NCI-H2227 (cell line): ENCODE measurements at regions not wholly inside any gene's neighbourhood (a gene's known extent, or its start where the extent isn't known, plus 50 kb on each side); places are given as distances from the start of the nearest gene placed in this dataset.
A peak's percentile ranks its signal among the peaks of the same experiment; 100 is the strongest.

Source experiments
- DNase-seq: peaks from one replicate; lab custom pipeline; 2025; ENCODE audit not compliant: unreplicated experiment; lab: John Stamatoyannopoulos, UW

DNA sequence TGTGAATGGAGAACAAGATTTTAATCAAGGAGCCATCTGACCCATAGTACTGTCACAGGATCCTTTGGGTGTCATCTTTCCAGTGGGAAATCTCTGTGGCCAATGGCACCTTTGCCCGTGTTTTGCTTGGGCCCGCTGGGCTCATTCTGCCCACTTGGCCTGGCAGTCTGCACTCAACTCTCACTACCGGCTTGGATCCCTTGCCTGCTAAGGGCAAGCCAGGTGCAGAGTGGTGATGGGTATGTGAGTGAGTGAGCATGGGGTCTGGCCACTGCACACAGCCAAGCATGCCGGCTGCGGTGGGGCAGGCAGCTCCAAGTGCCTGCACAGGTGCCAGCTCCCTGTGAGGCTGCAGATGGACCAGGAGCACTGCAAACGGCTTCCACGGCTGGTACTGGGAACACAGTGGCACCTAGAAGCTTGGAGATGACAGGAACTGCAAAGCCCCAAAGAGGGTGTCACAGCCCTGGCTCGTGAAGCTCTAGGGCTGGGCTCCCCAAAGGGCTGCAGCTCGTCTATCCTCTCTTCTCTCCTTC lies 454.5 kb downstream of the TMA16 start:
- no peak for DNase-seq

DNA sequence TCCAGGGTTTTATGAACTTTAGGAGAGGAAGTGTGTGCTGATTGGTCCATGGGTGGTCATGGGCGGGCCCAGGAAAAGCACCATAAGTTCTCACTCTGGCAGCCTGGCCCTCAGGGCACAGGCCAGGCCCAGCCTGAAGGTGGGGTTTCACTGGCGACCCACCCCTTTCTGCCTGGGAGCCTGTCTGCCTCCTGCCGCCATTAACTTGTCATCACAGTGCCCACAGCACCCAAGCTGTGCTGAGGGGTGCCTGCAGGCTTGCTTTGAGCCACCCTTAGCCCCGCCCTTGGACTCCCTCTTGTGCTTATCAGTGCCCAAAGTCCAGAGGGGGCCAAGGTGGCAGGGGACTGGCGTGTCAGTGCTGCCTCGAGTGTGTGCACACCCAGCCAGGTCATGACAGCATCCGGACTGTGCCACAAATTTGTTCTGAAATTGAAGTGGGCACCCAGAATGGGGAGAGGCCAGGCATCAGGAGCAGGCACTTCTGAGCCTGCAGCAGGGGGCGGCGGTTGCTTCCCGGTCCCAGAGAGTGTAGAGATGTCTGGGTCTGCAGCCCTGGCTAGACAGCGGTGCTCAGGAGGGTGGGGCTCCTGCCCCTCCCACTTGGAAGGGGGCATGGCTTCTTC lies 455.6 kb downstream of the TMA16 start:
- no peak for DNase-seq

DNA sequence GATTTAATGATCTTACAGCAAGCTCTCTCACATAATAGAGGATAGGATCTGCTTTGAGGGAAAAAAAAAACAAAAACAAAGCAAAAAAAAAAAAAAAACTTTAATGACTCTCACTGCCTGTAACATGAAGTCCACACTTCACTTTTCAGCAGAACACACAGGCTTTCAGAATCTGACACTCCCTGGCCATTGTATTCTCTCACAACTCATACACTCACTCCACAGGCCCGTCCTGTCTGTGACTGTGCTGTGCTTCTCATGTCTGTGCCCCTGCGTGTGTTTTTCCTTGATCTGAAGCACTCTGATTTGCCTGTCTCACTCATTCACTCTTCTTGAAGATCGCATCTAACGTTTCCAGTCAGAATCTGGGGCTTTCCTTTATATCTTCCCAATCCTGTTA lies 460.8 kb downstream of the TMA16 start:
- DNase-seq, result no peak

DNA sequence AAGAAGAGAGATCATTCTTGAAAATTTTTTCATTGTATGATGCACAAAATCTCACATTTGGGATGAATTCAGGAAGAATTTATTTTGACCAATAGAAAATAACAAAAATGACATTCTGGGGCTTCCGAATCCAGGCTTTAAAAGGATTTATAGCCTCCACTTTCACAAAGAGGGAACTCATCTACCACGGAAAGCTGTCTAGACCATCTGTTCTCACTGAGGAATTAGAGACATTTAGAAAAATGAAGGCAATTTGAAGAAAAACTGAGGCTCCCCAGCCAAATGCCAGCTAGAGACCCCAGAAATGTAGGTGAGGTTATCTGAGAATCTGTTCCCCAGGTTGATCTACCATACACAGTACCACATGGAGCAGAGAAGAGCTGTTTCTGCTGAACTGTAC lies 464.3 kb downstream of the TMA16 start:
- DNase-seq, result no peak

DNA sequence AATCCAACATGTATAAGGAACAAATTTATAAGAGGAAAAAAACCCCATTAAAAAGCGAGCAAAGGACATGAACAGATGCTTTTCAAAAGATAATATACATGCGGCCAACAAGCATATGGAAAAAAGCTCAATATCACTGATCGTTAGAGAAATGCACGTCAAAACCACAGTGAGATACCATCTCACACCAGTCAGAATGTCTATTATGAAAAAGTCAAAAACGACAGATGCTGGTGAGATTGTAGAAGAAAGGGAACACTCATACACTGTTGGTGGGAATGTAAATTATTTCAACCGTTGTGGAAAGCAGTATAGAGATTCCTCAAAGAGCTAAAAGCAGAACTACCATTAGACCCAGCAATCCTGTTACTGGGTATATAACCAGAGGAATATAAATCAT lies 465.4 kb downstream of the TMA16 start:
- DNase-seq, result no peak

DNA sequence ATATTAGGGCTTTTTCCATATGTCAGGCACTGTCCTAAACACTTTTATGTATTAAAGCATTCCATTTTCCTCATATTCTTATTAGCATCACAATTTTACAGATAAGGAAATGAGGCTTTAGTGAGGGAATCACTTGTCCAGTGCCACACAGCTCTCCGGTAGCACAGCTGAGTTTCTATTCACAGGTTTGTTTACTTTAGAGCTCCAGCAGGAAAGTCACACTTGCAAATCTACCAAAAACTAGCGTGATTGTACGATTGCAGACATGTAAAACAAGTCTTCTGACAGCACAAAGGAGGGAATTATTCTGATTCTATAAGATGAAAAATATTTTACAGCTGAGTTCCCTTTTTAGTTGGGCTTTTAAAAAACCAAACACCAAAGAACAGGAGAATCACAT lies 472.1 kb downstream of the TMA16 start:
- DNase-seq, result no peak

DNA sequence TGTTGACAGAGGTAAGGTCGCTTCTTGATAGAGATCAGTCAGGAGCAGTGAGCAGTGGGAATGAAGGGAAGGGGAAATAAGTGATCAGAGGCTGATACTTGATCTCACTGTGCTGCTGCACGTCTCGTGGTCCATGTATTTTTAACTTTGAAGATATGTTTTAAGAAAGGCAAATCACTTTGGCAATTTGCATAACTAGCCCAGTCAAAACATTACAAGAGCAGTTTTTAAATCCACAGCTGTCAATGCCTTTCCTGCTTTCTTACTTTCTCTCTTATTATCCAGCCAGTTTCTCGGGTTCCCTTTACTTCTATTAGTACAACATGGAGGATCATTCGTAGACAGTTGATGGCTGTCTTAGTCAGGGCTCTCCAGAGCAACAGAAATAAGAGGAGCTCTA lies 472.8 kb downstream of the TMA16 start:
- DNase-seq, result no peak

DNA sequence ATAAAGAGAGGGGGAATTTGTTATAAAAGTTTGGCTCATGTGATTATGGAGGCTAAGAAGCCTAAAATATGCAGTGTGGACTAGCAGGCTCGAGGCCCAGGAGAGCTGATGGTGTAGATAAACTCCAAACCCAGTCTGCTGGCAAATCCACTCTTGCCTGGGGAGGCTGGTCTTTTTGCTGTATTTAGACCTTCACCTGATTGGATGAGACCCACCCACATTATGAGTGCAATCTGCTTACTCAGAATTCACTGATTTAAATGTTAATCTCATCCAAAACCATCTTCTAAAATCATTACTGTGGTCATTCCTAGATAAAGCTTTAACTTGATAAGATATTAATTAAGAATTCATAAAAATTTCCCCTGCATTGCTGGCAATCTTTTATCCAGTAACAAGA lies 473.2 kb downstream of the TMA16 start:
- no peak for DNase-seq

DNA sequence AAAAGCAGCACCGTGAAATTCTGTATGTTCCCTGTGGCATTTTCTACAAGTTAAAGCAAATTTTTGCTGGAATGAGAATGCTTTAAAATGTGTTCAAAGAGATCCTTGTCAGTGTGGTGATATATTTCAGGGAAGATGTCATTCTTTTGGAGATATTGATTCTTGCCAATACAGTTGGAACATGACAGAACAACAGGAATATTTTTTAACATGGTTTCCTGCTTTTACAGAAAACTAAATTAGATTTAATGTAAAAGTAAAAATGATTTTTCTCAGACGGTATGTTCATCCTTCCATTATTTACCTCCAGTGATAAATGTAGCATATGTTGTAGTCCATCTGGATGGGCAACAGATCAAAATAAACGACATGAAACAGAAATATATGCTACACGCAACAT lies 474.8 kb downstream of the TMA16 start:
- no peak for DNase-seq

DNA sequence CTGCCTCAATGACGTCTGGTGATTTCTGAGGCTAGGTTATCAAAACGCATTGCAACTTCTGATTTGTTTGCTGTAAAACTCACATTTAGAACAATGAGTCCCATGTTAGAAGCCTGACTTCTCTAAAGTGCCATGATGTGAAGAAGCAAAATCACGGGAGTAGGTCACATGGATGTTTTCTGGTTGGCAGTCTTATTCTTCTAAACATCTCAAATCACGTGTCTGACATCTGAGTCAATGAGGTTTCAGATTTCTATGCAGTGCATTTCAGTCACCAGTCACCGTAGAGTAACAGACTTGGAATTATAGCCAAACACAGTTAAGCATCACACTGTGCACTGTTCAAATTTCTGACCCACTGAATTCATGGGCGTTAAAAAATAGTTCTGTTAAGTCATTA lies 482.1 kb downstream of the TMA16 start:
- no peak for DNase-seq

DNA sequence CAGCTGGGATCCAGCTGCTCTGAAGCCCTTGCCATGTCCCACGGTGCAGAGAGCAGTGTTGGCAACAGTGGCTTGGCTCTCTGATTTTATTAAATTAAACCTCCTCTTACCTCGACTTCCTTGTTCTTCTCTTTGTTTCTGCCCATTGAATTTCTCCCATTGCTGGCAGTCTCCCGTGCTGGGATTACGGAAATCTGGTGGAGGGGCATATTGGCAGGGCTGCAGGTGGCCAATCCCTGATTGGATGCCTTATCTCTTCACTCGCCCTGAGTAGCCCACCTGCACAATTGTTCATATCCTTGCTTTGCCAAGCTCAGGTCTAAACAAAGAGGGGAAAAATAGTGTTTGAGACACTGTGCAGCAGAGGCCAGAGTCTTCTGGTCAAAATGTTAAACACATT lies 493.9 kb downstream of the TMA16 start:
- no peak for DNase-seq

DNA sequence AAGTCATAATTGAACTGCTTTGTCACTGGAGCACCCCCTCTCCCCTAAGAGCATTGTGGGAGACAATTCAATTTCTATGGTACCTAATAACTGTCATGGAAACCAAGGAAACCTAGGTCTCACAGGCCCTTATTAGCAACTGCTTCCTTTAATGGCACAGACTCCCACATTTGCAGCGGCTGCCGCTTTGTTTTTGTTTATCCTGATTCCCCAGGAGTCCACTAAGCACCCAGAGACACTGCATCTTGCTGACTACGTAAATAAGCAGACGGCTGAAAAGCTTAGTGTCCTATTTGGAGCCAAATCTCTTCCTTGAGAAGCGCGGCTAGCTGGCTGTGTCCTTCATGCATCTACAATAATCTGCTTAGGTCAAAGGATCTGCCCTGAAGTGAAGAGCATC lies 494.4 kb downstream of the TMA16 start:
- peak; percentile 8 for DNase-seq

DNA sequence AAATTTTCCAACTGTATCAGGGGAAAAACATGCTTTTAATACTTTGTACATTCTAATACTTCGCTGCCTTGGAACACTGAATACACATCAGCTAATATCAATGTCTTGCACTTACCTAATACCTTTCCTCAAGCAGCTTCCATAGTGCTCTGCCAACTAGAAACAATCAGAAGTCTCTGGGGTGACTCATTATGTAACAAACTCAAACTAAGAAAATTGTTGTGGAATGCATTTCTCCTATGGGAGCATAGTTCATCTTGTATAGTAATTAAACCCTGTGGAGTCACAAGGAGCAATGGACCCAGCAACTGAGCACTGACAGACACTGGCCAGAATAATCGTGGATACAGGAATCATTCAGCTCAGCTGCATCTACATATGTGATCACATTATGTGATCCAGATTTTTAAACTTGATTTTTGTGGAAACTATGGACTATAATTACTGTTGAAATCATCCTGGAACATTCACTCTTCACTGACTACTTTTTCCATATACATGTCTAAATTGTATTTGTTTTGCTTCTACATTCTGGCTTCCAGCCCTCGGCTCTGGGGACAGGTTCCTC lies 496.9 kb downstream of the TMA16 start:
- no peak for DNase-seq

DNA sequence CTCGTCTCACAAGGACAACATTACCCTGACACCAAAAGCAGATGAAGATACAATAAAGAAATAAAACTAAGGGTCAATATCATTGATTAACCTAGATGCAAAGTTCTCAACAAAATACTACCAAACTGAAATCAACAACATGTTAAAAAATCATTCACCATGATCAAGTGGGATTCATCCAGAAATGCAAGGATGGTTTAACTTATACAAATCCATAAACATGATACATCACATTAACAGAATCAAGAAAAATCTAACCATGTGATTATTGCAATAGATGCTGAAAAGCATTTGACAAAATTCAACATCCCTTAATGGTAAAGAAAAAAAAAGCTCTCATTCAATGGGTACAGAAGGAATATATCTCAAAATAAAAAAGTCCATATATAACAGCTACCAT lies 514.9 kb downstream of the TMA16 start:
- no peak for DNase-seq

DNA sequence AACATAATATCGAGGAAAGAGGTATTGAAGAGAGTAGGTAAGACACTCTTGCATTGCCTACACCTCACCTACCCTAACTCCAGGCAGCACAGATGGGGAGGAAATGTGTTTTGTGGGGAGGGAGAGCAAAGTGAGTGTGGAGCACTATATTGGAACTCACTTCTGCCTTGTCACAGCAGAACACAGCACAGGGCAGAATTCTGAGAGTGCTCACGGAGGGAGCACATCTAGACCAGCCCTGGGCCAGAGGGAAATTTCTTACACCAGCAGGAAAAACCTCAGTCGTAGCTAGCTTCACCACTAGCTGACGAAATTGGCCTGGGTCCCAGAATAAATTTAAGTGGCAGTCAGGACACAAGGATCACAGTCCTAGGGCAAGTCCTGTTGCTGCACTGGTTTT lies 517.3 kb downstream of the TMA16 start:
- no peak for DNase-seq

DNA sequence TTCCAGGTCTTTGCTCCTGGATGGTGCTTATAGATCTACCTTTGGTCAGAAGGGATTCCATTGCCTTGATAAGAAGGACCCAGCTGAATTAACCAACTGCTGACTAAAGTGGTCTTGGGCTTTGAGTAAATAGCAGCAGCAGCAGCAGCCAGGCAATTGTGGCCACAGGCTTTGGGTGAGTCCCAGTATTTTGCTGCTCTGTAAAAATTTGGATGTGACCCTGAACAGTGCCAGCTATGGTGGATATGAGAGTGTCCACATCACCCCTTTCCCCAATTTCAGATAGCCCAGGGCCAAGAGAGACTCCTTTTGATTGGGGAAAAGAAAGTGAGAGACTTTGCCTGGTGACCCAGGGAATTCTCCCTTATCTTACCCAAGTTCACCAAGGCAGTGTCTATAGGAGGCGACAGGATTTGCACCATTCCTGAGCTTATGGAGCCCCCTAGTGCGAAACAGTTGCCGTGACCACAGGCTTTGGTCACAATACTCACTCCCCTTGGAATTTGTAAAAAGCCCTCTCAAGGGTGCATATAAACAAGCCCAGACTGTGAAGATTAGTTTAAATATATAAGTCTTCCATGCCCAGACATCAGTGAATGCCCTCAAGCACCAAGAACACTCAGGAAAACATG lies 518.0 kb downstream of the TMA16 start:
- DNase-seq, result no peak

DNA sequence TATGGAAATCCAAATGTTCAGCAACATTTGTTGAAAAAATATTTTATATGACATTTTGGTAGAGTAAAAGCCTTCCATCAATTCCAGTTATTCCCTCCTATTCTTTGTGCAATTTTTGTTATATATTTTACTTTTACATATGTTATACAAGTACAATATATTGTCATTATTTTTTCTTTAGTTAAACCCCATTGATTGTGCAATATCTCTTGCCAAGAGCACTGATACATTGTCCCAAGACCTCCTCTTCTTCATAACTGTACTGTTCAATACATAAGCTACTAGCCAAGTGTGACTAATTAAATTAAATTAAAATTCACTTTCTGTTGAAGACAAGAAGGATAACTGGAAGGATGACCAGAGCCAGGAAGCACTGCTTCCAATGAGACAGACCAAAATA lies 527.5 kb downstream of the TMA16 start:
- no peak for DNase-seq

DNA sequence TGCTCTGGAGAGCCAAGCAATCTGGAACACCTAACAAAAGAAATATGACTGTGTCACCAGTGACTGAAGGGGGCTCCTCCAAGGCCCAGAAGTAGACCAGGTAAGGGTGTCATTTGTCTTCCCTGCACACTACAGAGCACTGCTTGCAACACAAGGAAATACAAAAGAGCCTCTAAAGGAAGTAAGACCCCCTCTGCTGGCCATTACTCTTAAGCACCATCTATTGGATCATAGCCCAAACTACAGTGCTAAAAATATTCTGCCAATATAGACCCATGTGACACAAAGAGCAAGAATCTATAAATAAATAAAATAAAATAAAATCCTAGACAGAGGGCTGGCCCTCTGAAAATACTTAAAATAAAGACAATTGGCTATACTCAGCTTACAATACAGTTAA lies 528.7 kb downstream of the TMA16 start:
- no peak for DNase-seq

DNA sequence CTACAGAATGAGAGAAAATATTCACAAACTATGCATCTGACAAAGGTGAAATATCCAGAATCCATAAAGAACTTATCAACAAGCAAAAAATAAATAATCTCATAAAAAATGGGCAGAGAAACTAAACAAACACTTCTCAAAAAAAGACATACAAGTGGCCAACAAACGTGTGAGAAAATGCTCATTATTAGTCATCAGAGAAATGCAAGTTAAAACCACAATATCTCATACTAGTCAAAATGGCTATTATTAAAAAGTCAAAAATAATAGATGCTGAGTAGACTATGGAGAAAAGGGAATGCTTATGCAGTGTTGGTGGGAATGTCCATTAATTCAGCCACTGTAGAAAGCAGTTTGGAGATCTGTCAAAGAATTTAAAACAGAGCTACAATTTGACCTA lies 533.3 kb downstream of the TMA16 start:
- DNase-seq, result no peak

DNA sequence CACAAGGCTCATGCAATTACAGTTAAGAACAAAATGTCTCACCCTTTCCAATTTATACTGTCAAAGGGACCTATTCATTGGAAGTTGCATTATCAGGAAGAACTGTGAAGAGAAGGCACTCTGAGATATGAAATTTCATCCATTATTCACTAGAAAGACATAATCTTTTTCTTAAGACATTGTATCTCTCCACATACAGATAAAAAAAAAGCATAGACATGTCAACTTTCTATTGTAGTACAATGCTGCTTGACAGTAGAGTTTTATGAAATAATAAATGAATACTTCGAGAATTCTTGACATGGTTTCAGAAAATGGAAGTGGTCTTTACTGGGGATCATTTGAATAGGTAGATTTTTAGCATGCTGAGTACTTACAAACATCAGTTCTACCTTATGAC lies 545.0 kb downstream of the TMA16 start:
- DNase-seq, result no peak

DNA sequence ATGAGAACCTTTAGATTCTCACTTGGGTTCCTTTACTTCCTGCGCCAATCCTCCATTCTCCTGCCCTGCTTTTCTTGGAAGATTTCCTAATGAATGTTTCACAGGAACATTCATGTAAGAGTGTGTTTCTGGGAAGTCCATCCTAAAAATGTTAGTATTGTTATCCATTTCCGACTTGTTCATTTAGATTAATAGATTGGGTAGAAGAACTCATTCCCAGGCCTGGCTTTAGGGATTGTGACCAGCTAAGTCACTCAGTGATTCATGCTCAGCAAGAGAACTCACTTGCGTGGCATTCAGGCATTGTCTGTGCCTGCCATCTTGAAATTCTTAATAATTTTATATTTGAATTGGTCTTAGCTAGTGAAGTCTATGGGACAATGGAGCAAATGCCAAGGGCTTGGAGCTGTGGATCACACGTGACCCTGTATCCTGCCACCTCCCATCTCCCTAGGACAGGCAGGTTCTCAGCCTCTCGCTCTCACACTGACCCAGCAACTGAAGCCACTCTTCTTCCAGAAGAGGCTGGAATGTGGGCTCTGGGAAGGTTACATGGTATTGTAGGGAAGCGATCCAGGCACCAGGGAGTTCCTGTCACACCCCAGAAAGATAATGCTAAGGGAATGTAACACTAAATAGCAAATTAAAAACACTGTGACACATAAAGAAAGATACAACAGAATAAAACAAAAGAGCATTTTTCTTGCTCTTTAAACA lies 562.1 kb downstream of the TMA16 start:
- no peak for DNase-seq
